HAP-1 (cell line): ENCODE measurements at regions not wholly inside any gene's neighbourhood (a gene's known extent, or its start where the extent isn't known, plus 50 kb on each side); places are given as distances from the start of the nearest gene placed in this dataset.

Experiments used
- DNase-seq, 2 experiments: peaks; one replicate each; pipeline ENCODE4 v3.0.0-alpha.2; 2016 to 2020; ENCODE audit warnings: low spot score in 2 of 2
- H3K27me3 ChIP-seq: fragments of 250-450 bp; sonication (Bioruptor Pico); 2 replicates; pipeline ENCODE4 v1.5.1; 2020; ENCODE audit warnings: low read depth, mild to moderate bottlenecking, moderate library complexity
- H3K36me3 ChIP-seq: fragments of 250-450 bp; sonication (Bioruptor Pico); replicated peaks from 2 replicates; pipeline ENCODE4 v1.5.1; 2020; ENCODE audit warnings: mild to moderate bottlenecking
- H3K4me1 ChIP-seq: fragments of 250-450 bp; sonication (Bioruptor Pico); 2 replicates; pipeline ENCODE4 v1.5.1; 2020; ENCODE audit warnings: mild to moderate bottlenecking
- H3K4me3 ChIP-seq: fragments of 250-450 bp; sonication (Bioruptor Pico); 2 replicates; pipeline ENCODE4 v1.5.1; 2020; ENCODE audit warnings: mild to moderate bottlenecking, moderate library complexity
- H3K9me3 ChIP-seq: fragments of 250-450 bp; sonication (Bioruptor Pico); 2 replicates; pipeline ENCODE4 v1.5.1; 2020; ENCODE audit warnings: mild to moderate bottlenecking, moderate library complexity
- in situ Hi-C: fragments of 300-500 bp; cut with MboI; formaldehyde crosslinking; loops from 3 replicates; pipeline ENCODE4 v1.14.3; 2020; ENCODE audit warnings: low sequenced_read_pairs, inconsistent platforms, mixed read lengths

- in situ Hi-C loops, result no loop called here
- Histone ChIP-seq H3K4me1 (peaks cover 6% of the 10 kb centered on the region), H3K27me3 (peaks cover 4% of the 10 kb centered on the region; the same call in 1 of the 2 replicates), H3K9me3 (no peaks in the 10 kb centered on the region; the same call in 1 of the 2 replicates), H3K36me3 (no peaks in the 10 kb centered on the region), H3K4me3 (no peak overlapping the region)
- peak; percentile 62 to 73 for DNase-seq
Observed at GRCh38 chr17:77746896-77747554, 211.5 kb upstream of the TNRC6C start.

GRCh38 chr17:77748436-77748835 is 210.1 kb upstream of the TNRC6C start:
- DNase-seq, result no peak
- H3K27me3 ChIP-seq, result peaks cover 4% of the 10 kb centered on the region; the same call in 1 of the 2 replicates
- no peaks in the 10 kb centered on the region; the same call in 1 of the 2 replicates for H3K9me3 ChIP-seq
- H3K4me3 ChIP-seq, result no peak overlapping the region
- H3K36me3 ChIP-seq, result no peaks in the 10 kb centered on the region
- peaks cover 6% of the 10 kb centered on the region for H3K4me1 ChIP-seq
- in situ Hi-C loops, result no loop called here

- H3K27me3 ChIP-seq, result peaks cover 4% of the 10 kb centered on the region; the same call in 1 of the 2 replicates
- no peak overlapping the region for H3K4me3 ChIP-seq
- DNase-seq, result no peak
- peaks cover 6% of the 10 kb centered on the region for H3K4me1 ChIP-seq
- no peaks in the 10 kb centered on the region; the same call in 1 of the 2 replicates for H3K9me3 ChIP-seq
- no peaks in the 10 kb centered on the region for H3K36me3 ChIP-seq
- in situ Hi-C loops, result no loop called here
Observed at GRCh38 chr17:77749321-77749751, 209.2 kb upstream of the TNRC6C start.

- no peak overlapping the region for H3K4me3 ChIP-seq
- DNase-seq, result no peak
Observed at GRCh38 chr17:77749989-77750388, 208.5 kb upstream of the TNRC6C start.

GRCh38 chr17:77750427-77751043 is 208.0 kb upstream of the TNRC6C start:
- Histone ChIP-seq H3K4me3 (no peak overlapping the region), H3K27me3 (peaks cover 4% of the 10 kb centered on the region; the same call in 1 of the 2 replicates), H3K4me1 (peaks cover 6% of the 10 kb centered on the region), H3K36me3 (no peaks in the 10 kb centered on the region), H3K9me3 (no peaks in the 10 kb centered on the region)
- in situ Hi-C loops, result no loop called here
- no peak for DNase-seq

More at GRCh38 chr17:77749989-77750388, 208.5 kb upstream of the TNRC6C start:
- no peaks in the 10 kb centered on the region; the same call in 1 of the 2 replicates for H3K9me3 ChIP-seq
- H3K36me3 ChIP-seq, result no peaks in the 10 kb centered on the region
- in situ Hi-C loops, result no loop called here
- peaks cover 4% of the 10 kb centered on the region; the same call in 1 of the 2 replicates for H3K27me3 ChIP-seq
- peaks cover 6% of the 10 kb centered on the region for H3K4me1 ChIP-seq

GRCh38 chr17:77753246-77753645 is 205.3 kb upstream of the TNRC6C start:
- in situ Hi-C loops, result no loop called here
- Histone ChIP-seq H3K36me3 (no peaks in the 10 kb centered on the region), H3K27me3 (peaks cover 4% of the 10 kb centered on the region; the same call in 1 of the 2 replicates), H3K9me3 (no peaks in the 10 kb centered on the region), H3K4me1 (no peaks in the 10 kb centered on the region), H3K4me3 (no peak overlapping the region)
- no peak for DNase-seq

- no peaks in the 10 kb centered on the region for H3K9me3 ChIP-seq
- no peaks in the 10 kb centered on the region for H3K36me3 ChIP-seq
- in situ Hi-C loops, result no loop called here
- no peaks in the 10 kb centered on the region for H3K4me1 ChIP-seq
- no peak for DNase-seq
- H3K27me3 ChIP-seq, result peaks cover 4% of the 10 kb centered on the region; the same call in 1 of the 2 replicates
- H3K4me3 ChIP-seq, result no peak overlapping the region
Observed at GRCh38 chr17:77753691-77754245, 204.7 kb upstream of the TNRC6C start.

- in situ Hi-C loops, result no loop called here
- no peaks in the 10 kb centered on the region for H3K9me3 ChIP-seq
- no peak for DNase-seq
- H3K27me3 ChIP-seq, result peaks cover 4% of the 10 kb centered on the region; the same call in 1 of the 2 replicates
- no peaks in the 10 kb centered on the region for H3K36me3 ChIP-seq
- H3K4me3 ChIP-seq, result no peak overlapping the region
- no peaks in the 10 kb centered on the region for H3K4me1 ChIP-seq
Observed at GRCh38 chr17:77754956-77755355, 203.5 kb upstream of the TNRC6C start.

GRCh38 chr17:77755410-77755963 is 203.0 kb upstream of the TNRC6C start:
- Histone ChIP-seq H3K4me1 (no peaks in the 10 kb centered on the region), H3K36me3 (no peaks in the 10 kb centered on the region), H3K9me3 (no peaks in the 10 kb centered on the region), H3K4me3 (no peak overlapping the region), H3K27me3 (peaks cover 1% of the 10 kb centered on the region; the same call in 1 of the 2 replicates)
- DNase-seq, result no peak
- in situ Hi-C loops, result no loop called here

- Histone ChIP-seq H3K9me3 (no peaks in the 10 kb centered on the region), H3K4me3 (no peak overlapping the region), H3K36me3 (no peaks in the 10 kb centered on the region), H3K4me1 (no peaks in the 10 kb centered on the region), H3K27me3 (no peaks in the 10 kb centered on the region)
- DNase-seq, result no peak
- in situ Hi-C loops, result no loop called here
Observed at GRCh38 chr17:77756028-77756427, 202.5 kb upstream of the TNRC6C start.

- no peak for DNase-seq
- Histone ChIP-seq H3K27me3 (no peaks in the 10 kb centered on the region), H3K36me3 (no peaks in the 10 kb centered on the region), H3K4me3 (no peak overlapping the region), H3K9me3 (no peaks in the 10 kb centered on the region), H3K4me1 (no peaks in the 10 kb centered on the region)
- in situ Hi-C loops, result no loop called here
Observed at GRCh38 chr17:77756846-77757560, 201.5 kb upstream of the TNRC6C start.

GRCh38 chr17:77757561-77757898 is 201.0 kb upstream of the TNRC6C start:
- in situ Hi-C loops, result no loop called here
- Histone ChIP-seq H3K27me3 (no peaks in the 10 kb centered on the region), H3K36me3 (no peaks in the 10 kb centered on the region), H3K4me3 (no peak overlapping the region), H3K9me3 (no peaks in the 10 kb centered on the region), H3K4me1 (no peaks in the 10 kb centered on the region)
- DNase-seq, result no peak

- Histone ChIP-seq H3K4me3 (no peak overlapping the region), H3K27me3 (peaks cover 11% of the 10 kb centered on the region), H3K9me3 (no peaks in the 10 kb centered on the region), H3K4me1 (peaks cover 7% of the 10 kb centered on the region), H3K36me3 (no peaks in the 10 kb centered on the region)
- in situ Hi-C loops, result no loop called here
- peak; percentile 45 to 50 for DNase-seq
Observed at GRCh38 chr17:77763023-77763422, 195.5 kb upstream of the TNRC6C start.
